NCI-H82 (cell line): ENCODE measurements at regions not wholly inside any gene's neighbourhood (a gene's known extent, or its start where the extent isn't known, plus 50 kb on each side); places are given as distances from the start of the nearest gene placed in this dataset.
"Not testable (repeated sequence)": the region's sequence is repeated elsewhere in the genome, so short reads cannot be mapped to it uniquely, and the experiment has no call there.

Experiments
- DNase-seq: peaks from one replicate; lab custom pipeline; 2025; lab: John Stamatoyannopoulos, UW

DNA sequence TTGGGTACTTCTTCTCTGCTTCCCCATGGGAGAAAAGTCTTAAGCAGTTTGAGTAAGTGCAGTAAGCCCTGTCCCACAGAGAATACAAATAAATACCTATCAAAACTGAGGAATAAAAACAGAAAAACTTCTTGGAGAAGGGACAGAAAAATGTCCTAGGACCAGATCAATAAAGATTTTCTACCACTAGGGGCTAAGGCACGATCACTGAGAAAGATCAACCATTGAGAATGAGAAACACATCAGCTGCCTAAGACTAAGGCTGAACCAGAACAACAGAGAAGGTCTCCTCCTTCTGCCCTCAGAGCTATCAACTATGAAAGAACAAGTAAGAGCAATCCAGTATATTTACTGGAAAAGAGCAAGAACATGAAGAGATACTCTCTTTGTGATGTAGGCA lies 763.6 kb upstream of the LRRTM1 start:
- peak; percentile 5 for DNase-seq

GRCh38 chr2:81061016-81061415 lies 756.5 kb upstream of the LRRTM1 start:
- no peak for DNase-seq

DNA sequence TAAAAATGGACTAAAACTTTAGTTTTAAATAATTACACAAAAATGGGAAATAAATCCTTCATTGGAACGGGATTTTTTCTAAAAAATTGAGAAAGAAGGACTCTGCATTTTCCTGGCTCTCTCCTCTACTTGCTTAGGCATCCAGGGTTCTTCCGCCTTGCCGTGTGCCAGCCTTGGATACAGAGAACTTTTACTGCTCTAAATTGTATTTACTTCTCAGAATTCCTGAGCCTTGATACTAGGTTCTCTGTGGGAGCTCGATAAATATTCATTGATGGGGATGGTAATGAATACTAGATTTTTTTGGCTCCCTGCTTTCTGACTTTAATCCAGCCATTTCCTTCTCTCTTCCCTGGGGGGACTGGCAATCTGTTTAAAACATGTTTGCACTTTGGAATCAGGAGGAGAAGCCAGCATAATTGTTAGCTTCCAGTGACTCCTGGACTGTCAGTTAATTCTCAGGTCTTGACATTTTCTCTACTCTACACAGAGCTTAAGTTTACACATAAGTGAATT lies 746.1 kb upstream of the LRRTM1 start:
- peak; percentile 22 for DNase-seq

- no peak for DNase-seq
Measured at GRCh38 chr2:81043681-81044080, 739.1 kb upstream of the LRRTM1 start.

DNA sequence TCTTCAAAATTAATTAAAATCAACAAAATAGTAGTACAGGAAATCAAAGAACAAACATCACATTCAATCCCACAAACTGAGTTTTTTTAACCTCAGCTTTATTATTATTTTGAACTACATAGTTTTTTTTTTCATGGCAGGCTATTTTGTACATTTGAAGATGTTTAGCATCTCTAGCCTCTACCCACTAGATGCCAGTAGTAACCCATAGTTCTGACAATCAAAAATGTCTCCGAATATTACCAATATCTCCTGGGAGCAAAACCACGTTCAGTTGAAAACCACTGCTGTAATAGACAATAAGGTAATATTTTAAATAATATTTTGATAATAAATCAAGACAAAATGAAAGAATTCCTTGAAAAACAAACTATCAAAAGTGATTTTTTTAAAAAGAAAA lies 702.6 kb upstream of the LRRTM1 start:
- DNase-seq, result peak; percentile 58

- no peak for DNase-seq
Measured at GRCh38 chr2:81002906-81003305, 698.4 kb upstream of the LRRTM1 start.

DNA sequence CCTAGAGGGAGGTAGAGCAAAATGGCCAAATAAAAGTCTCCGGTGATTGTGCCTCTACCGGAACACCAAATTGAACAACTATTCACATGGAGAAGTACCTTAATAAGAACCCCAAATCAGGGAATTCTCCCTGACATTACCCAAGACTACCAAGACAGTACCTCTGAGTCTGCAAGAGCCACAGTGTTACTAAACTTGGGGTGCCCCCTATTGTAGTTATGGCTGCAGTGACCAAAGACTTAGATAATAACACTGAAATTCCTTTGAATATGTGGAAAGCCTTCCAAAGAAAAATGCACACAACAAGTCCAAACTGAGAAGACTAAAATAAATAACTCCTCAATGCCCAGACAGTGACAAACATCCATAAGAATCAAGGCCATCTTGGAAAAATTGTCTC lies 682.9 kb upstream of the LRRTM1 start:
- DNase-seq, result no peak

DNA sequence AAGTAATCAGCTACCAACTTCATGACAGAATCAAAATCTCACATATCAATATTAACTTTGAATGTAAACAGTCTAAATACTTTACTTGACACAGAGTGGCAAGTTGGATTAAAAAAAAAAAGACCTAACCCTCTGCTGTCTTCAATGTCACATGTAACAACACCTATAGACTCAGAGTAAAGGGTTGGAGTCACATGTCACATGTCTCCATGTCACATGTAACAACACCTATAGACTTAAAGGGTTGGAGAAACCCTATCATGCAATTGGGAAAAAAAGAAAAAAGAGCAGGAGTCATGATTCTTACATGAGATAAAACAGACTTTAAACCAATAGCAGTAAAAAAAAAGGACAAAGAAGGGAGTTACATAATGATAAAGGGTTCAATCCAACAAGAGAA lies 665.3 kb upstream of the LRRTM1 start:
- DNase-seq, result no peak

GRCh38 chr2:80968450-80968849 lies 663.9 kb upstream of the LRRTM1 start:
- DNase-seq, result peak; percentile 26

DNA sequence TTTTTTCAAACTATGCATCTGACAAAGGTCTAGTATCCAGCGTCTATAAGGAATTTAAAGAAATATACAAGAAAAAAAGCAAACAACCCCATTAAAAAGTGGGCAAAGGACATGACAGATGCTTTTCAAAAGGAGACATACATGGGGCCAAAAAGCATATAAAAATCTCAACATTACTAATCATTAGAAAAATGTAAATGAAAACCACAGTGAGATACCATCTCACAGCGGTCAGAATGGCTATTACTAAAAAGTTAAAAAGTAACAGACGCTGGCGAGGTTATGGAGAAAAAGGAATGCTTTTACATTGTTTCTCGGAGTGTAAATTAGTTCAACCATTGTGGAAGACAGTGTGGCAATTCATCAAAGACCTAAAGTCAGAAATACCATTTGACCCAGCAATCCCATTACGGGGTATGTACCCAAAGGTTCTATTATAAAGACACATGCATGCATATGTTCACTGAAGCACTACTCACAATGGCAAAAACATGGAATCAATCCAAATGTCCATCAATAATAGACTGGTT lies 643.1 kb upstream of the LRRTM1 start:
- DNase-seq, result no peak

DNA sequence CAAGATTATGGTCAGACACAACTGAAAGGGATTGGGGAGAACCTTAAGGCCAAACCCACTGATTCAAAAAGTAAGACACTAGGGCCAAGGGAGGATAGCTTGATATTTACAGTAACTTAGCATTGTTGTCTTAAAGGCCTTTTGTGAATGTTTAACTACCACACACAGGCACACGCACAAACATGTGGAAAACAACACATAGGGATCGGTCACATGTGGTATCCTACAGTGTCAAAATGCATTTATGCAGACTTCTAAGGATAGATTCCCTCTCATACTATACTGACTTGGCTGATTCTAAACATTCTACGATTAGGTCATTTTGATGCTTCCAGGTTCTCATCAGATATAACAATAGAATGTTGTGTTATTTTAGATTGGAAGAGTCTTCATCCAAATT lies 638.9 kb upstream of the LRRTM1 start:
- DNase-seq, result no peak

DNA sequence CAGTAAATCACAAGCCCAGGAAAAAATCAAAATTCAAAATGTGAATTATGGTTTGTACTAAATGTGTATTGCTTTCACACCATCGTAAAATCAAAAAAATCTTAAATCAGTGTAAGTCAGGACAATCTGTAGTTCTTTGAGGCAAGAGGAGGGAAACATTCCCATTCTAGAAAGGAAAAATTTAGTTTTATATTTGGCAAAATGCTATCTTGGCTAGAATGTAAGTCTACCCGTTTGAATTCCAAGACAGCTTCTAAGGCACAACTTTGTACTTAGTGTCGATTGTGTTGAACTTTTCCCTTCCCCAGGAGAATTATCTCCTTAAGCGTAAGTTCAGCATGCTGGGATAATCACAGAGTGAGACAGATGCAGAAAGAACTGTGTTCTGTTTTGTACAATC lies 638.2 kb upstream of the LRRTM1 start:
- DNase-seq, result no peak

- no peak for DNase-seq
Measured at GRCh38 chr2:80938463-80938862, 633.9 kb upstream of the LRRTM1 start.

- DNase-seq, result not testable (repeated sequence)
Measured at GRCh38 chr2:80931820-80932219, 627.3 kb upstream of the LRRTM1 start.

DNA sequence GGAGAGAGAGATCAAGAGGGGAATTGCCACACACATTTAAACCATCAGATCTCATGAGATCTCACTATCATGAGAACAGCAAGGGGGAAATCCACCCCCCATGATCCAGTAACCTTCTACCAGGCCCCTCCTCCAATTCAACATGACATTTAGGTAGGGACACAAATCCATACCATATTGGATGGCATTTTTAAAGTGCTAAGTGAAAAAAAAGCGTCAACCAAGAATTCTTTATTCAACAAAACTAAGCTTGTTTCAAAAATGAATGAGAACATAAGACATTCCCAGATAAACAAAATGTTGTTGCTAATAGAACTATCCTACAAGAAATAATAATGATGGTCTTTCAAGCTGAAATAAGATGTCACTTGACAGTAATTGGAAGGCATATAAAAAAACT lies 626.2 kb upstream of the LRRTM1 start:
- DNase-seq, result no peak

DNA sequence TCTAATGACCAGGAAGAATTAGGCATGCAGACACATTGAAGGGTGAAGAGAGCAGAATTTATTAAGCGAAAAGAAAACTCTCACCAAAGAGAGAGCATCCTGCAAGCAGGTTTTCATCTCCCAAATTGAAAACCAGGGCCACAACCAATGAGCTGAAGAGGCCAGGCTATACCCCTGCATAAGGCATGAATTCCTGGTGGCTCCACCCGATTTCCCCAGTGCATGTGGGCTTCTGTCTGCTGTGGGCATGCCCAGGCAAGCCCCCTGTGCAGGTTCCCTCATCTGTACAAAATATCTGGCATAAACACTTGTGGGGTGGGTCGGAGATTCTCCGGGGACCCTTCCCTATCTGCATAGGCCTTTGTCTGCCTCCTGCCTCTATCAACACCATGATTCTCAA lies 621.6 kb upstream of the LRRTM1 start:
- DNase-seq, result no peak

DNA sequence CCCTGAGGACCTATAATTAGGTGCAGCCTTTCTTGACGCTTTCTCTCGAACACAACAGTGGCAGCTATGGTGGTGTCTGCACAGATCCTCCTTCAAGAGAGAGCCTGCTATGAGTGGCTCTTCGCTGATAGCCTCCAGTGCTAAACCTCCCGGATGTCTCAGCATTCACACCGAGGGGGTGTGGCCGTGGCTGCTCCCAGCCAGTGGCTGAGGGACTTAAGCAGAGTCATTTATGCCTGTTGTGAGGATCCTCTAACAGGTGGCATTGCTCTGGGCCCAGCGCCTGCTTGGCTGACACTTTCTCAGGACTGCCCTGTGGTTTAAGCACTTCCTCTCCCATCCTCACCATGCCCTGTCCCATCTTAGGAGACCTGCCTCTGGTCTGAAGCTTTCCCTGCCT lies 592.0 kb upstream of the LRRTM1 start:
- DNase-seq, result peak; percentile 8

- no peak for DNase-seq
Measured at GRCh38 chr2:80894486-80894885, 589.9 kb upstream of the LRRTM1 start.

DNA sequence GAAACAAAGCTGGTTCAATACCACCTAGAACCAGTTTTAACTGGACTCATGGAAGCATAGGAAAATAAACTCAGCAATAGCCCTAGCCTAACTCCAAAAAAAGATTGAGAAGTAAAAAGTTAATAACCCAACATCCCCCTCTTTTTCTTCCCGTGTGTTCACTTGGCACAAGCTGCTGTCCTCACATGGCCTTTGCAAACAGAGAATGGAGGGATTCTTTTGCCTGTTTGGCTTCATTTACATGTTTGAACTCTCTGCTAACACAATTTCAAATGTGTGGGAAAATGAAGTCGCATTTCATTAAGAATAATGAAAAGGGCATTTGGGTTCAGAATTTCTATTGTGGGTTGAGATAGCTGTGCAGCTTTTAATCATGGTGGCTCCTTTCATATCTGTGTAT lies 589.2 kb upstream of the LRRTM1 start:
- no peak for DNase-seq

DNA sequence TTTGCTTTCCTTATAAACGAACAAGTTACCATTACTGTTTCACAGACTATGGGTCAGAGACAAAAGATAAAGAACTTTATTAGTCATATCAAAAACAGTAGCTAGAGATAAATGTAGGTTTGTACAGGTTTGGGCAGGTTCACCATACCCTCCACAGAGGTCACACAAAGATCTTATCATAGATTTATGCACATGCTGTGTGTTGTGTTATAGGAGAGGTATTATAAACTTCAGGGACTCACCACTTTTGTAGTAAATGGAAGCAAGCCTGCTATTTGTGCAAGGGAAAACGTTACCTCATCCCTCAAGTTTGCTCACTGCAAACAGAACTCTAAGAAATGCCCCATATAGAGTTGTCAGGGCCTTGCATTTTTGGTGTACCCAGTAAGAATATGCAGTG lies 584.5 kb upstream of the LRRTM1 start:
- no peak for DNase-seq

DNA sequence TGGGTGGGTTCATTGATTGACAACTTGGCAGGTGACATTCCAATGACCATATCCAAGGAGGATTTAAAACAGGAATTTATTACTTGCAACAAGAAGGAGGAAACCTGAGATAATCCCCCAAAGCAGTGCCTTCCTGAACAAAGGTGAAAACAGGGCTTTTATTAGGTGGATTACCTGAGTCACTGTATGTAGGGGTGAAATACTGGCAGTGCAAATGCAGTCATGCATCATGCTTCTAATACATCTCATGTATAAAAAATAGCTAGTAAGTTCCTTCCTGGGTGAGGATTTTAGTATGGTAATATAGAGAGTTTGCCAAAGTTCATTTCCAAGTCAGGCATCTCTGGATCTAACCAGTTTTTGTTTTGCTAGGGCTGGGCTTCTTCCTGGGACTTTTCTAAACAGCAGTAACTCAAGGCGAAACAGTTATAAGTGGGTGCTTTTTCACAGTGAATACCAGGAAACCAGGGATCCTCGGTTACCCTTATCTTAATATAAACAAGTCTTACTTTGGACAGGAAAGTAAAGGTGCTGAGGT lies 583.4 kb upstream of the LRRTM1 start:
- DNase-seq, result no peak

- no peak for DNase-seq
Measured at GRCh38 chr2:80874374-80874773, 569.8 kb upstream of the LRRTM1 start.

GRCh38 chr2:80869858-80870438 lies 565.4 kb upstream of the LRRTM1 start:
- no peak for DNase-seq

GRCh38 chr2:80863147-80863714 lies 558.7 kb upstream of the LRRTM1 start:
- no peak for DNase-seq
